Psoas muscle (tissue), 7 donors: ENCODE measurements at regions not wholly inside any gene's neighbourhood (a gene's known extent, or its start where the extent isn't known, plus 50 kb on each side); places are given as distances from the start of the nearest gene placed in this dataset.

Experiments
- ATAC-seq, 4 donors: fragments of 200-7000 bp; cut with Tn5 transposase; one replicate each; pipeline ENCODE4 v1.9.1; 2020; ENCODE audit warnings: moderate library complexity in 3 of 4, mild to moderate bottlenecking in 2 of 4
- DNase-seq, 2 donors: peaks; one replicate each; pipeline ENCODE4 v3.0.0-alpha.2; 2020
- H3K27ac ChIP-seq: fragments of 200-600 bp; one replicate; pipeline ENCODE4 v1.8.0; 2022
- H3K27me3 ChIP-seq, 3 donors: fragments of 200-600 bp in 1 of 3; one replicate each; pipeline versions ENCODE4 v1.6.1 to v1.8.0; 2013 to 2022; ENCODE audit warnings: low read length in 2 of 3, mild to moderate bottlenecking in 2 of 3, moderate library complexity in 1 of 3; ENCODE audit not compliant: insufficient read depth in 3 of 3
- H3K36me3 ChIP-seq, 2 donors: fragments of 200-600 bp in 1 of 2; one replicate each; pipeline versions ENCODE4 v1.6.1 to v1.8.0; 2013 to 2022; ENCODE audit warnings: low read depth in 1 of 2, mild to moderate bottlenecking in 1 of 2, moderate library complexity in 1 of 2; ENCODE audit not compliant: insufficient read depth in 1 of 2
- H3K4me1 ChIP-seq: fragments of 200-600 bp; one replicate; pipeline ENCODE4 v1.8.0; 2022
- H3K4me3 ChIP-seq: fragments of 200-600 bp; one replicate; pipeline ENCODE4 v1.8.0; 2022; ENCODE audit warnings: mild to moderate bottlenecking
- H3K9me3 ChIP-seq: fragments of 200-600 bp; one replicate; pipeline ENCODE4 v1.8.0; 2022
- CTCF ChIP-seq: fragments of 200-600 bp; IDR thresholded peaks from one replicate; pipeline ENCODE4 v1.8.0; 2022; ENCODE audit warnings: antibody characterized with exemption
- WGBS, 3 donors: extraction: QIAGEN DNeasy Blood & Tissue Kit; methylation state at CpG; one replicate each; pipeline versions ENCODE4 v1.1.6 to v1.1.7; 2013; 5-methylcytosine and 5-hydroxymethylcytosine counted together
- intact Hi-C, 2 donors: fragments of 100-400 bp; cut with DNase I; formaldehyde crosslinking; loops; one replicate each; pipeline versions ENCODE4 v1.11.0 to v1.14.2; 2022
- donor health status: healthy with polysubstance abuse.
- donor health status: DM: no; HTN: no; CAD: no; lungs with moderate emphysema.
- donor health status: Bipolar disorder and iron deficiency.
- donor health status: healthy.
- donor health status: DM: yes; HTN: yes; CAD: no.
- donor health status: DM: no; HTN: no; CAD: no.
- donor health status: DM: yes; HTN: yes; CAD: no.

DNA sequence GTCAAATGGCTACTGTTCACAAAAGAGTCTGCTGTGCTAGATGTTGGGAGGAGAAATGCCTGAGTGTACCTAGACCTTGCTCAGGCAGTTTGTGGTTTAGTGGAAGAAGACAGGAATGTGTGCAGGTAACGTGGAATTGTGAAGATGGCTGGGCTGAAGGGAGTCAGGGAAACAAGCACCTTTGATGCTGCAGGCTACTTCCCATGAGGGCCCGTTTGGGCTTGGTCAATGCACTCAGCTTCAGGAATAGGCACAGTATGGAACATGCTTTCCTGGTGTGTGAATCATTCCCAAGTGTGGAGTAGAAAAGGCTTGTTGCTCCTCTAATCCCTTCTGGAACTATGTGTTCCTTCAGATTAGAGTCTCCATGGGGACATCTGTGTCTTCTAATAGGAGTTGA lies 318.3 kb upstream of the MTNR1B start:
- Histone ChIP-seq H3K4me1 (no peaks in the 10 kb centered on the region), H3K27ac (no peak overlapping the region), H3K4me3 (no peak overlapping the region), H3K36me3 (no peaks in the 10 kb centered on the region), H3K9me3 (no peaks in the 10 kb centered on the region), H3K27me3 (peaks cover 0 to 2% (median 0%) of the 10 kb centered on the region in 3 donors)
- no peak for TF ChIP-seq CTCF
- WGBS, 3 donors: 73 to 77% (median 75%) methylated on average over 2 of the region's 2 CpGs
- no peak for DNase-seq
- intact Hi-C loops: no loop called here
- ATAC-seq: no peak

GRCh38 chr11:92653454-92653853 lies 316.0 kb upstream of the MTNR1B start:
- no peak for DNase-seq
- H3K36me3 ChIP-seq: no peaks in the 10 kb centered on the region
- intact Hi-C loops: no loop called here

DNA sequence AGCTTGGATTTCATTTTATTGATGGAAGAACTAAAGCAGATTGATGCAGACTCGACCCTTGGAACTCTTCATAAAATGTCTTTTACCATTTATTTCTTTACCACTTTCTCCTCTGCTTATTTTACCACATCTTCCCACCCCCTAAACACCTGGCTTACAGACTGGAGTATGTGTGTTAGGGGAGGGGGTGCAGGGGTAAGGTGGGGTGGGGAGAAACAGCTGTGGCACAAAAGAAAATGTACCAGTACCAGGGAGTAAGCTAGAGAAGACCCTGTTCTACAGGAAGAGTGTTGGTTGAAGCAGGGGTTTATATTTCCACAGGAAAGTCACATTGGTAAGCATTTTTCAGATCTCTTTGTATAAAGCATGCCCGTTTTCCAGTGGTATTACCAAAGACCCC lies 312.7 kb upstream of the MTNR1B start:
- 74 to 82% (median 76%) methylated on average over 2 of the region's 2 CpGs for WGBS, 3 donors

More at GRCh38 chr11:92653454-92653853, 316.0 kb upstream of the MTNR1B start:
- ATAC-seq: no peak
- no peak overlapping the region for H3K4me3 ChIP-seq
- H3K9me3 ChIP-seq: no peaks in the 10 kb centered on the region
- TF ChIP-seq CTCF: no peak
- no peaks in the 10 kb centered on the region for H3K27me3 ChIP-seq
- H3K4me1 ChIP-seq: no peaks in the 10 kb centered on the region
- H3K27ac ChIP-seq: no peak overlapping the region

GRCh38 chr11:92657226-92657625 lies 312.2 kb upstream of the MTNR1B start:
- ATAC-seq (no peak), DNase-seq (no peak)
- intact Hi-C loops: no loop called here
- no peaks in the 10 kb centered on the region for H3K9me3 ChIP-seq
- 57 to 75% (median 60%) methylated on average over 2 of the region's 2 CpGs for WGBS, 3 donors
- H3K36me3 ChIP-seq: no peaks in the 10 kb centered on the region
- no peak for TF ChIP-seq CTCF
- no peaks in the 10 kb centered on the region for H3K4me1 ChIP-seq
- H3K27me3 ChIP-seq: no peaks in the 10 kb centered on the region
- no peak overlapping the region for H3K4me3 ChIP-seq
- H3K27ac ChIP-seq: no peak overlapping the region

More for the DNA sequence above, 312.7 kb upstream of the MTNR1B start:
- no peak for TF ChIP-seq CTCF
- Histone ChIP-seq H3K27ac (no peak overlapping the region), H3K9me3 (no peaks in the 10 kb centered on the region), H3K36me3 (no peaks in the 10 kb centered on the region), H3K4me1 (no peaks in the 10 kb centered on the region), H3K4me3 (no peak overlapping the region), H3K27me3 (no peaks in the 10 kb centered on the region)
- ATAC-seq: no peak
- DNase-seq: no peak
- intact Hi-C loops: no loop called here

- no peaks in the 10 kb centered on the region for H3K36me3 ChIP-seq
- intact Hi-C loops: no loop called here
- no peaks in the 10 kb centered on the region for H3K4me1 ChIP-seq
- WGBS, 3 donors: 90 to 97% (median 92%) methylated on average over 2 of the region's 2 CpGs
- DNase-seq (no peak), ATAC-seq (no peak)
- H3K27ac ChIP-seq: no peak overlapping the region
- no peaks in the 10 kb centered on the region for H3K27me3 ChIP-seq
- TF ChIP-seq CTCF: no peak
- H3K9me3 ChIP-seq: no peaks in the 10 kb centered on the region
- no peak overlapping the region for H3K4me3 ChIP-seq
Measured at GRCh38 chr11:92658733-92659132, 310.7 kb upstream of the MTNR1B start.
